ENCODE measurements at regions not wholly inside any gene's neighbourhood (a gene's known extent, or its start where the extent isn't known, plus 50 kb on each side); places are given as distances from the start of the nearest gene placed in this dataset.

DNA sequence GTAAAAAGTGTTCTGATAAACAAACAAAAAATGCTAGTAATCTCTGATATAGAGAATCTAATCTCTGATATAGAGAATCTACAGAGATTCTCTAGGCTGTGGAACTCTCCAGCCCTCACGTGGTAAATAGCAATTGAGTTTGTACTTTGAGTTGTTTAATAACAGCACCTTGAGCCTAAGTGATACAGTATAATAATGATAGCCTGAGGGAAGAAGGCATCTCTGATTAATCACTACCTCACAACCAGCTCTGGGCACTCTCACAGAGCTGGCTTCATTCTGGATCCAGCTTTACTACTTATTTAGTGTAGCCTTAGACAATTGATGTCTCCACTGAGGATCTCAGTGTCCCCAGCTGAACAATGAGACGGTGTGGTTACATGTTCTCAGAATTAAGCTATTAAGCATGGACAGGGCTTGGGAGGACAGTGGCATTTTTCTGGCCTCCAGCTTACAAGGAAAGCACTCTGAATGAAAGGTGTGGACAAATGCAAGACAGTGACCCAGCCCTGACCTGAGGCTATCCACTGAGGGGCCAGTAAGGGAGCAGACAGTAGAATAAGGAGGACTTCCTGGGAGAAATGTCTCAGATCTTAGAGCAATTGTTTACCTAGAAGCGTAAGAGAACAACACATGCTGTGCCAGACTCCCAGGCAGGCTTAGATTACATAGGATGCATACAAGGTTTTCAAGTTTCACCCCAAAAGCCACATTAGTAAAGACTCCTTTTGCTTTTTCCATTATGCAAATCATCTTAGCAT is 88.7 kb upstream of the DRD2 start:
- Histone ChIP-seq H3K27ac (no peak overlapping the region), H3K27me3 (no peaks in the 10 kb centered on the region), H3K4me1 (no peaks in the 10 kb centered on the region), H3K36me3 (ENCODE audit: low read depth, missing control alignments) (no peaks in the 10 kb centered on the region), H3K4me3 (no peak overlapping the region), H3K9me3 (no peaks in the 10 kb centered on the region)
- intact Hi-C loops (cut with DNase I; ENCODE audit: low total_unique reads), result no loop called here
- no peak for TF ChIP-seq POLR2A (IDR thresholded peaks at IDR 0.05)
- TF ChIP-seq, protein P1, sequence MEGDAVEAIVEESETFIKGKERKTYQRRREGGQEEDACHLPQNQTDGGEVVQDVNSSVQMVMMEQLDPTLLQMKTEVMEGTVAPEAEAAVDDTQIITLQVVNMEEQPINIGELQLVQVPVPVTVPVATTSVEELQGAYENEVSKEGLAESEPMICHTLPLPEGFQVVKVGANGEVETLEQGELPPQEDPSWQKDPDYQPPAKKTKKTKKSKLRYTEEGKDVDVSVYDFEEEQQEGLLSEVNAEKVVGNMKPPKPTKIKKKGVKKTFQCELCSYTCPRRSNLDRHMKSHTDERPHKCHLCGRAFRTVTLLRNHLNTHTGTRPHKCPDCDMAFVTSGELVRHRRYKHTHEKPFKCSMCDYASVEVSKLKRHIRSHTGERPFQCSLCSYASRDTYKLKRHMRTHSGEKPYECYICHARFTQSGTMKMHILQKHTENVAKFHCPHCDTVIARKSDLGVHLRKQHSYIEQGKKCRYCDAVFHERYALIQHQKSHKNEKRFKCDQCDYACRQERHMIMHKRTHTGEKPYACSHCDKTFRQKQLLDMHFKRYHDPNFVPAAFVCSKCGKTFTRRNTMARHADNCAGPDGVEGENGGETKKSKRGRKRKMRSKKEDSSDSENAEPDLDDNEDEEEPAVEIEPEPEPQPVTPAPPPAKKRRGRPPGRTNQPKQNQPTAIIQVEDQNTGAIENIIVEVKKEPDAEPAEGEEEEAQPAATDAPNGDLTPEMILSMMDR (IDR thresholded peaks at IDR 0.05), result no peak
- WGBS, 2 donors, result 44 to 60% methylated on average over 3 of the region's 3 CpGs
- no peak for DNase-seq

DNA sequence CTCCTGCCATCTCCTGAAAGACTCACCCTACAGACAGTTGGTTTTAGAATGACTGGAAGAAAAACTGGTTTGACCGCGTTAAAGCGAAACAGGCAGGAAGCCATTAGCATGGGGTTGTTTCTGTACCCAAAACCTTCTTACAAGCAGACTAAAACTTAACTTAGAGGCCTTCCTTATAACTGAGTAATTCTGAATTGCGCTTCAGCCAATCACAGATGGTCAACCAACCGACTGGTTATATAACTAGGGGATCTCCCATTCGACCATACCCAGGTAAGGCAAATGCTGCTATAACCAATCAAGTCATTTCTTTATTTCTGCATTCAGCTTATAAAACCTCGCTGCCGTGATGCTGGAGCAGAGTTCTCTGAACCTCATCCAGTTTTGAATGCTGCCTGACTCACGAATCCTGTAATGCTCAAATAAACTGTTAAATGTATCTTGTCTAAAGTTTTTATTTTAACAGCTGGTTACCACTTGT is 87.8 kb upstream of the DRD2 start:
- no peak overlapping the region for H3K27ac ChIP-seq

DNA sequence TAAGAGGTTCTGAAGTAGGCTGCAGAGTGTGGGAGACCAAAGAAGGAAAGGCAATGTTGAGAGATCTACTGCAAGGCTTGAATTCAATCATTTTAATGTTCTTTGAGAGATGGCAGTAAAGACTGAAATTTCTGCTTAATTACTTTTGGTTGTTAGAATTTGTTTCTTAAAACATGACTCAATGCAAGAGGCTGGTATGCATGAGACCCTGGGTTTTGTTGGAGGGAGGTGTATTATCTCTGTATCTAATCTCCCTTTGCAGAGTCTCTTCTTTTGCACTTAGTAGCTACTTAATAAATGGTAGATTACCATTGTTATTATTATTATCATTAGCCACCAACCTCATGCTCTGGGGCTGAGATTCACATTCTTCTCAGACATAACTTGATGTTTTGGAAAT is 87.4 kb upstream of the DRD2 start:
- no peaks in the 10 kb centered on the region for H3K27me3 ChIP-seq
- no peak for DNase-seq
- no peak overlapping the region for H3K27ac ChIP-seq
- no peak overlapping the region for H3K4me3 ChIP-seq
- H3K36me3 ChIP-seq (ENCODE audit: low read depth, missing control alignments), result no peaks in the 10 kb centered on the region
- intact Hi-C loops (cut with DNase I; ENCODE audit: low total_unique reads), result no loop called here
- no peak for TF ChIP-seq POLR2A (IDR thresholded peaks at IDR 0.05)
- TF ChIP-seq, protein P1 (IDR thresholded peaks at IDR 0.05), result no peak
- H3K9me3 ChIP-seq, result no peaks in the 10 kb centered on the region
- H3K4me1 ChIP-seq, result no peaks in the 10 kb centered on the region

More for the DNA sequence above, 87.8 kb upstream of the DRD2 start:
- no peaks in the 10 kb centered on the region for H3K36me3 ChIP-seq (ENCODE audit: low read depth, missing control alignments)
- H3K27me3 ChIP-seq, result no peaks in the 10 kb centered on the region
- no peak overlapping the region for H3K4me3 ChIP-seq
- H3K9me3 ChIP-seq, result no peaks in the 10 kb centered on the region
- DNase-seq, result no peak
- 82 to 83% methylated on average over 9 of the region's 9 CpGs for WGBS, 2 donors
- intact Hi-C loops (cut with DNase I; ENCODE audit: low total_unique reads), result no loop called here
- H3K4me1 ChIP-seq, result no peaks in the 10 kb centered on the region
- TF ChIP-seq, protein P1 (IDR thresholded peaks at IDR 0.05), result no peak
- TF ChIP-seq POLR2A (IDR thresholded peaks at IDR 0.05), result no peak

DNA sequence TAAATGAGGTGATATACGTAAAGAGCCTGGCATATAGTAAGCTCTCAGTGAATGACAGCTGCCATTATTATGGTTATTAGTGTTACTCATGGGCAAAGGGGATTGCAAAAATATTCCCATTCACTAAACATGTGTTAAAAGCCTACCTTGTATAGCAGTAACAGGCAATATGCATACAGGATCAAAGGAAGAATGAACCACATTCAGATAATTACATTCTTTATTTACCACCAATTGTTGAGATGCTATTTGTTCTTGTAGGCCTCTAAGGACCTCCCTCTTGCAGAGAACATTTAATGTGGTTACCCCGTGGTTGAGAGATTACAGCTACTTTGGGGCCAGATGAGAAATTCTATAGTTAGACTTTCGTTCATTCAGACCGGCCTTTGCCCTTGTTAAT is 82.7 kb upstream of the DRD2 start:
- no peaks in the 10 kb centered on the region for H3K4me1 ChIP-seq
- H3K27ac ChIP-seq, result no peak overlapping the region
- H3K4me3 ChIP-seq, result no peak overlapping the region
- TF ChIP-seq, protein P1 (IDR thresholded peaks at IDR 0.05), result no peak
- TF ChIP-seq POLR2A (IDR thresholded peaks at IDR 0.05), result no peak
- intact Hi-C loops (cut with DNase I; ENCODE audit: low total_unique reads), result no loop called here
- WGBS, 2 donors, result 83 to 93% methylated on average over 4 of the region's 4 CpGs
- H3K36me3 ChIP-seq (ENCODE audit: low read depth, missing control alignments), result no peaks in the 10 kb centered on the region
- H3K27me3 ChIP-seq, result no peaks in the 10 kb centered on the region
- no peaks in the 10 kb centered on the region for H3K9me3 ChIP-seq
- no peak for DNase-seq

DNA sequence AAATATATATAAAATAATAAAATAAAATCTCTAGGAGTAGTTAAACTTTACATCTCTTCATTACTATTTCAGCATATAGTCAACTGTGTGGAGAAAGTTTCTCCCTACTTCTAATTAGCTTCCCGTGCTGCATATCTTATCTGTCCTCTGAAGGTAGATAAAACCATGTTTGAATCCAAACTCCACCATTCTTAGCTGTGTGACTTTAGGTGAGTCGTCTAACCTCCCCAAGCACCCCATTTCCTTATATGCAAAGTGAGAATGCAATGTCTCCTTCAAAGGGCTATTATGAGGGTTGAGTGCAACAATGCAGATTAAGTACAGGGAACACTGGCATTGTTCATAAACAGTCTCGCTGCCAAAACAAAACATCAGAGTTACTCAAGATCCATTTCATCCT is 80.8 kb upstream of the DRD2 start:
- Histone ChIP-seq H3K9me3 (no peaks in the 10 kb centered on the region), H3K27ac (no peak overlapping the region), H3K27me3 (no peaks in the 10 kb centered on the region), H3K36me3 (ENCODE audit: low read depth, missing control alignments) (no peaks in the 10 kb centered on the region), H3K4me1 (no peaks in the 10 kb centered on the region), H3K4me3 (no peak overlapping the region)
- WGBS, 2 donors, result 72 to 73% methylated on average over 3 of the region's 3 CpGs
- no peak for DNase-seq
- intact Hi-C loops (cut with DNase I; ENCODE audit: low total_unique reads), result no loop called here
- TF ChIP-seq, protein P1 (IDR thresholded peaks at IDR 0.05), result no peak
- no peak for TF ChIP-seq POLR2A (IDR thresholded peaks at IDR 0.05)
